Neuronal stem cell (in vitro differentiated cells): ENCODE measurements at regions not wholly inside any gene's neighbourhood (a gene's known extent, or its start where the extent isn't known, plus 50 kb on each side); places are given as distances from the start of the nearest gene placed in this dataset.

Source experiments
- DNase-seq: peaks from one replicate; pipeline ENCODE4 v3.0.0-alpha.2; 2013; ENCODE audit warnings: low spot score
- H2AFZ ChIP-seq: one replicate; pipeline ENCODE4 v1.6.1; 2013; ENCODE audit warnings: mild to moderate bottlenecking, low read length, inconsistent platforms
- H2AK5ac ChIP-seq: 2 replicates; pipeline ENCODE4 v1.6.1; 2013; ENCODE audit warnings: low read depth, mild to moderate bottlenecking, inconsistent platforms, low read length, moderate library complexity, mixed read lengths
- H2BK120ac ChIP-seq: 2 replicates; pipeline ENCODE4 v1.6.1; 2013; ENCODE audit warnings: low read depth, mild to moderate bottlenecking, inconsistent platforms, low read length, moderate library complexity, mixed read lengths
- H2BK12ac ChIP-seq: one replicate; pipeline ENCODE4 v1.6.1; 2013; ENCODE audit warnings: low read length, inconsistent platforms
- H2BK15ac ChIP-seq: 2 replicates; pipeline ENCODE4 v1.6.1; 2013; ENCODE audit warnings: mild to moderate bottlenecking, low read length, inconsistent platforms, mixed read lengths
- H2BK5ac ChIP-seq: one replicate; pipeline ENCODE4 v1.6.1; 2013; ENCODE audit warnings: inconsistent platforms, mild to moderate bottlenecking, low read length, moderate library complexity
- H3K14ac ChIP-seq: one replicate; pipeline ENCODE4 v1.6.1; 2013; ENCODE audit warnings: low read length, inconsistent platforms
- H3K18ac ChIP-seq: 2 replicates; pipeline ENCODE4 v1.6.1; 2013; ENCODE audit warnings: low read length, inconsistent platforms
- H3K23ac ChIP-seq: 2 replicates; pipeline ENCODE4 v1.6.1; 2013; ENCODE audit warnings: low read depth, mild to moderate bottlenecking, mixed read lengths, low read length, inconsistent platforms; ENCODE audit not compliant: poor library complexity
- H3K27ac ChIP-seq: replicated peaks from 3 replicates; pipeline ENCODE4 v1.5.1; 2013; ENCODE audit warnings: low read length, inconsistent platforms
- H3K27me3 ChIP-seq, 3 experiments: 2 replicates each; pipeline ENCODE4 v1.6.1; 2013; ENCODE audit warnings: low read length in 3 of 3, mild to moderate bottlenecking in 2 of 3, inconsistent platforms in 1 of 3, low read depth in 1 of 3, mixed read lengths in 1 of 3, moderate library complexity in 1 of 3; ENCODE audit not compliant: control insufficient read depth in 3 of 3, insufficient read depth in 3 of 3
- H3K36me3 ChIP-seq, 2 donors: replicated peaks in 1 of 2; 2 replicates each; pipeline ENCODE4 v1.6.1; 2013; ENCODE audit warnings: low read length in 2 of 2; ENCODE audit not compliant: control insufficient read depth in 2 of 2, insufficient read depth in 2 of 2
- H3K4ac ChIP-seq: 2 replicates; pipeline ENCODE4 v1.6.1; 2013; ENCODE audit warnings: inconsistent platforms, mild to moderate bottlenecking, low read length, moderate library complexity
- H3K4me1 ChIP-seq, 2 donors: 1 replicate in 1 of 2; 2 replicates in 1 of 2; pipeline ENCODE4 v1.6.1; 2013; ENCODE audit warnings: low read length in 2 of 2, low read depth in 1 of 2; ENCODE audit not compliant: control insufficient read depth in 2 of 2, insufficient read depth in 1 of 2
- H3K4me2 ChIP-seq: one replicate; pipeline ENCODE4 v1.6.1; 2013; ENCODE audit warnings: mild to moderate bottlenecking, low read length, inconsistent platforms; ENCODE audit not compliant: insufficient read depth, poor library complexity, severe bottlenecking
- H3K4me3 ChIP-seq, 2 donors: 2 replicates each; pipeline ENCODE4 v1.5.1; 2013; ENCODE audit warnings: low read length in 2 of 2, mild to moderate bottlenecking in 2 of 2, inconsistent platforms in 1 of 2, moderate library complexity in 1 of 2
- H3K79me1 ChIP-seq: one replicate; pipeline ENCODE4 v1.6.1; 2013; ENCODE audit warnings: low read depth, mild to moderate bottlenecking, inconsistent platforms, low read length, moderate library complexity
- H3K9ac ChIP-seq: one replicate; pipeline ENCODE4 v1.6.1; 2013; ENCODE audit warnings: mild to moderate bottlenecking, low read depth, low read length, inconsistent platforms; ENCODE audit not compliant: poor library complexity
- H3K9me3 ChIP-seq, 2 donors: replicated peaks in 1 of 2; 2 replicates each; pipeline versions ENCODE3 to v1.6.1; 2013; ENCODE audit warnings: low read length in 2 of 2, mild to moderate bottlenecking in 2 of 2, inconsistent platforms in 1 of 2, low read depth in 1 of 2, mixed read lengths in 1 of 2, moderate library complexity in 1 of 2; ENCODE audit not compliant: control insufficient read depth in 2 of 2, insufficient read depth in 1 of 2
- H4K8ac ChIP-seq: one replicate; pipeline ENCODE4 v1.6.1; 2013; ENCODE audit warnings: low read depth, mild to moderate bottlenecking, inconsistent platforms, low read length, moderate library complexity
- H4K91ac ChIP-seq: one replicate; pipeline ENCODE4 v1.6.1; 2013; ENCODE audit warnings: low read length, low read depth, mild to moderate bottlenecking, inconsistent platforms; ENCODE audit not compliant: poor library complexity
- WGBS, 2 donors: extraction: QIAGEN DNeasy Blood & Tissue Kit; methylation state at CpG; one replicate each; pipeline ENCODE4 v1.1.7; 2013; ENCODE audit warnings: missing lambda C conversion rate in 2 of 2, mixed read lengths in 1 of 2; ENCODE audit not compliant: insufficient read length in 2 of 2, insufficient replicate concordance in 1 of 2; ENCODE audit errors: extremely low coverage in 2 of 2; 5-methylcytosine and 5-hydroxymethylcytosine counted together

DNA sequence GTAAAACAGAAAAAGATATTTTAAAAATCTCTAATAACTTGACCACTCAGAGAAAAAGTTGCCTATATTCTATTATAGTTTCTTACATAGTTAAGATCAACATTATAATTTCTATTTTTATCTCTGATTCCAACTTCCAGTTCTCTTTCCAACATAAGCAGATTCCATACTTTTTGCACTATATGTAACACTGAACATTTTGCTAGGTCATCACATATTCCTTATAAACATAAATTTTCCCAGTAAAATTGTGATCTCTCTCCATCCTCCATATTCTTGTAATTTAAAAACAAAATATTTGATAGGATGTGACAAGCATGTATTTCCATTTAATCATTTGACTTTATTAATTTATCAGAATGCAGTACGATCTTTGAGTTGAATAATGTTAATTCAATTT lies 170.4 kb upstream of the THSD7A start:
- H4K91ac ChIP-seq: no peak overlapping the region
- no peak overlapping the region for H4K8ac ChIP-seq
- no peak overlapping the region for H3K4ac ChIP-seq
- no peak overlapping the region for H3K4me2 ChIP-seq
- no peak for DNase-seq
- no peak overlapping the region for H2AFZ ChIP-seq
- no peak overlapping the region for H2AK5ac ChIP-seq
- H2BK15ac ChIP-seq: no peak overlapping the region
- H3K4me3 ChIP-seq: no peak overlapping the region
- WGBS, 2 donors: no CpG with 5 or more reads among the region's 1 CpG
- no peak overlapping the region for H3K9ac ChIP-seq
- H3K18ac ChIP-seq: no peak overlapping the region
- no peak overlapping the region for H2BK12ac ChIP-seq
- H3K14ac ChIP-seq: no peak overlapping the region
- H2BK5ac ChIP-seq: no peak overlapping the region
- H3K79me1 ChIP-seq: no peaks in the 10 kb centered on the region
- H3K23ac ChIP-seq: no peak overlapping the region
- no peaks in the 10 kb centered on the region for H3K36me3 ChIP-seq
- H3K9me3 ChIP-seq: no peaks in the 10 kb centered on the region
- no peak overlapping the region for H2BK120ac ChIP-seq
- H3K4me1 ChIP-seq: no peaks in the 10 kb centered on the region
- H3K27me3 ChIP-seq: no peaks in the 10 kb centered on the region
- H3K27ac ChIP-seq: no peak overlapping the region

DNA sequence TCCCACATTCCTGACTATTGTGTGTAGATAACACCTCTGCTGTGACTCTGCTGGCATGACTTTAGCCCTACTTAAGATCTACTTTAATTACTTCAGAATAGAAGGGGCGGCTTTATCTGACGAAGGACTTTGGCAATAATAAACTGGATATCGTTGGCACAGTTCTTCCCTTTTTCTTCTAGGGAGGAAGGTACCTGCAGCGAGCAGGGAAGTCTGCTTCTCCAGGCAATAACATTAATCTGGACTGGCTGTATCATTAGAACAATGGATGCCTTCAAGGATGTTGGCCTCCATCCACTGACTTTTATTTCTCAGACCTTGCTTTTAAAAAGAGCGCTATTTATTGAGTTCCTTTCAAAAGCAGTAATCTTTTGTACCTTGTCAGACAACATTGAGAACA lies 172.6 kb upstream of the THSD7A start:
- Histone ChIP-seq H2AK5ac (no peak overlapping the region), H3K27ac (no peak overlapping the region), H3K18ac (no peak overlapping the region), H3K79me1 (no peaks in the 10 kb centered on the region), H3K14ac (no peak overlapping the region), H3K4me1 (no peaks in the 10 kb centered on the region), H3K23ac (no peak overlapping the region), H4K91ac (no peak overlapping the region), H2AFZ (no peak overlapping the region), H3K4ac (no peak overlapping the region), H3K9ac (no peak overlapping the region), H2BK5ac (no peak overlapping the region), H2BK15ac (no peak overlapping the region), H4K8ac (no peak overlapping the region), H3K27me3 (no peaks in the 10 kb centered on the region), H3K9me3 (no peaks in the 10 kb centered on the region), H3K4me3 (no peak overlapping the region), H2BK120ac (no peak overlapping the region), H3K4me2 (no peak overlapping the region), H3K36me3 (no peaks in the 10 kb centered on the region), H2BK12ac (no peak overlapping the region)
- no peak for DNase-seq
- WGBS, 2 donors: no CpG with 5 or more reads among the region's 5 CpGs

DNA sequence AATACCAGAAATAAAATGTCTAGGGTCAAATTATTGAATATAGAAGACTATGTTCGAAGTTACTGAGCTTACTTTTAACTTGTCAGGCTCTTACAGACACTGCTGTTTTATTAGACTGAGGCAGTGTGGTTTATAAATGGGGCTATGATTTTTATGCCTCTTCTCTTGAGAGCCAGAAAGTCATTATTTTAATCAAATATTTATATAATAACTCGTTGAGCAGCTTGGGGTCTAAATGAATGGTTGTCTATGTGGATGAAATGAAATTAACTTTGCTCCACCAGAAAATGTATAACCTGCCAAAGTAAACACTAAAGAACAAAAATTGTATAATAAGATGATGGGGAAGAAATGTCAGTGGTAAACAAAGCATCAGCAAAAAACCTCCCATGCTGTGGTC lies 175.6 kb upstream of the THSD7A start:
- H3K4me3 ChIP-seq: no peak overlapping the region
- no peaks in the 10 kb centered on the region for H3K4me1 ChIP-seq
- no peak overlapping the region for H3K18ac ChIP-seq
- H3K9ac ChIP-seq: no peak overlapping the region
- no peak overlapping the region for H3K14ac ChIP-seq
- no peak overlapping the region for H3K23ac ChIP-seq
- no peak overlapping the region for H2BK5ac ChIP-seq
- no CpG with 5 or more reads among the region's 2 CpGs for WGBS, 2 donors
- no peak overlapping the region for H4K8ac ChIP-seq
- H3K27me3 ChIP-seq: no peaks in the 10 kb centered on the region
- no peak overlapping the region for H2BK120ac ChIP-seq
- H2BK12ac ChIP-seq: no peak overlapping the region
- H3K4me2 ChIP-seq: no peak overlapping the region
- H2AK5ac ChIP-seq: no peak overlapping the region
- no peaks in the 10 kb centered on the region for H3K9me3 ChIP-seq
- H2BK15ac ChIP-seq: no peak overlapping the region
- no peak overlapping the region for H2AFZ ChIP-seq
- H3K27ac ChIP-seq: no peak overlapping the region
- H3K36me3 ChIP-seq: no peaks in the 10 kb centered on the region
- no peak overlapping the region for H3K4ac ChIP-seq
- no peaks in the 10 kb centered on the region for H3K79me1 ChIP-seq
- no peak for DNase-seq
- H4K91ac ChIP-seq: no peak overlapping the region

DNA sequence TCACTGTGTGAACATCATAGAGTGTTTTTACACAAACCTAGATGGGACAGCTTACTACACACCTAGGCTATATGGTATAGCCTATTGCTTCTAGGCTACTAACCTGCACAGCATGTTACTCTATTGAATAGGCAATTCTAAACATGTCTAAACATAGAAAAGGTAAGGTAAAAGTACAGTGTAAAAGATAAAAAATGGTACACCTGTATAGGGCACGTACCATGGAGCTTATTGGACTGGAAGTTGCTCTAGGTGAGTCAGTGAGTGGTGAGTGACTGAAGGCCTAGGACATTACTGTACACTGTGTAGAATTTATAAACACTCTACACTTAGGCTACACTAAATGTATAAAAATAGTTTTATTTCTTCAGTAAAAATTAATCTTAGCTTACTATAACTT lies 182.0 kb upstream of the THSD7A start:
- Histone ChIP-seq H3K27me3 (no peaks in the 10 kb centered on the region), H2AK5ac (no peak overlapping the region), H3K79me1 (no peaks in the 10 kb centered on the region), H2BK12ac (no peak overlapping the region), H3K4me3 (no peak overlapping the region), H3K23ac (no peak overlapping the region), H4K91ac (no peak overlapping the region), H3K27ac (no peak overlapping the region), H3K18ac (no peak overlapping the region), H2BK120ac (no peak overlapping the region), H2BK5ac (no peak overlapping the region), H4K8ac (no peak overlapping the region), H3K14ac (no peak overlapping the region), H3K4ac (no peak overlapping the region), H3K36me3 (no peaks in the 10 kb centered on the region), H3K4me2 (no peak overlapping the region), H3K4me1 (no peaks in the 10 kb centered on the region), H2AFZ (no peak overlapping the region), H3K9me3 (no peaks in the 10 kb centered on the region), H2BK15ac (no peak overlapping the region), H3K9ac (no peak overlapping the region)
- DNase-seq: no peak
- WGBS, 2 donors: no CpG with 5 or more reads among the region's 1 CpG
